HG03521 (cell line): ENCODE measurements at regions not wholly inside any gene's neighbourhood (a gene's known extent, or its start where the extent isn't known, plus 50 kb on each side); places are given as distances from the start of the nearest gene placed in this dataset.
"Not testable (repeated sequence)": the region's sequence is repeated elsewhere in the genome, so short reads cannot be mapped to it uniquely, and the experiment has no call there.

ENCODE experiments used
- ATAC-seq: cut with Tn5 transposase; IDR thresholded peaks from one replicate; pipeline ENCODE4 v1.9.1; 2021; ENCODE audit warnings: mild to moderate bottlenecking, moderate library complexity; ENCODE audit not compliant: unreplicated experiment

GRCh38 chrX:113154315-113154714 is 313.7 kb upstream of the AMOT start:
- not testable (repeated sequence) for ATAC-seq

GRCh38 chrX:113136836-113137235 is 296.2 kb upstream of the AMOT start:
- no peak for ATAC-seq

GRCh38 chrX:113133316-113133715 is 292.7 kb upstream of the AMOT start:
- ATAC-seq, result no peak

GRCh38 chrX:113124693-113125092 is 284.1 kb upstream of the AMOT start:
- no peak for ATAC-seq

- no peak for ATAC-seq
These were observed 234.9 kb upstream of the AMOT start for GRCh38 chrX:113075521-113075920.

- no peak for ATAC-seq
These were observed 219.1 kb upstream of the AMOT start for GRCh38 chrX:113059714-113060113.

GRCh38 chrX:113058634-113059033 is 218.0 kb upstream of the AMOT start:
- no peak for ATAC-seq

- ATAC-seq, result no peak
These were observed 208.3 kb upstream of the AMOT start for GRCh38 chrX:113048896-113049295.

GRCh38 chrX:113048480-113048879 is 207.8 kb upstream of the AMOT start:
- no peak for ATAC-seq

GRCh38 chrX:113033966-113034680 is 193.5 kb upstream of the AMOT start:
- ATAC-seq, result no peak

GRCh38 chrX:113019958-113020357 is 179.3 kb upstream of the AMOT start:
- no peak for ATAC-seq

GRCh38 chrX:113009837-113010236 is 169.2 kb upstream of the AMOT start:
- no peak for ATAC-seq

GRCh38 chrX:113009029-113009428 is 168.4 kb upstream of the AMOT start:
- no peak for ATAC-seq

GRCh38 chrX:113001836-113002235 is 161.2 kb upstream of the AMOT start:
- no peak for ATAC-seq

- ATAC-seq, result no peak
These were observed 157.4 kb upstream of the AMOT start for GRCh38 chrX:112997991-112998390.

GRCh38 chrX:112991801-112992200 is 151.2 kb upstream of the AMOT start:
- ATAC-seq, result no peak

- no peak for ATAC-seq
These were observed 139.2 kb upstream of the AMOT start for GRCh38 chrX:112979879-112980278.

- ATAC-seq, result no peak
These were observed 127.9 kb upstream of the AMOT start for GRCh38 chrX:112968351-112969133.

- ATAC-seq, result no peak
These were observed 127.3 kb upstream of the AMOT start for GRCh38 chrX:112967903-112968302.

- ATAC-seq, result no peak
These were observed 126.7 kb upstream of the AMOT start for GRCh38 chrX:112967341-112967740.

- ATAC-seq, result no peak
These were observed 121.3 kb upstream of the AMOT start for GRCh38 chrX:112961981-112962380.

GRCh38 chrX:112947981-112948615 is 107.5 kb upstream of the AMOT start:
- ATAC-seq, result no peak
